ENCODE measurements at regions not wholly inside any gene's neighbourhood (a gene's known extent, or its start where the extent isn't known, plus 50 kb on each side); places are given as distances from the start of the nearest gene placed in this dataset.

GRCh38 chr5:163695830-163696578 lies 190.6 kb downstream of the MAT2B start:
- TF ChIP-seq, protein P1, sequence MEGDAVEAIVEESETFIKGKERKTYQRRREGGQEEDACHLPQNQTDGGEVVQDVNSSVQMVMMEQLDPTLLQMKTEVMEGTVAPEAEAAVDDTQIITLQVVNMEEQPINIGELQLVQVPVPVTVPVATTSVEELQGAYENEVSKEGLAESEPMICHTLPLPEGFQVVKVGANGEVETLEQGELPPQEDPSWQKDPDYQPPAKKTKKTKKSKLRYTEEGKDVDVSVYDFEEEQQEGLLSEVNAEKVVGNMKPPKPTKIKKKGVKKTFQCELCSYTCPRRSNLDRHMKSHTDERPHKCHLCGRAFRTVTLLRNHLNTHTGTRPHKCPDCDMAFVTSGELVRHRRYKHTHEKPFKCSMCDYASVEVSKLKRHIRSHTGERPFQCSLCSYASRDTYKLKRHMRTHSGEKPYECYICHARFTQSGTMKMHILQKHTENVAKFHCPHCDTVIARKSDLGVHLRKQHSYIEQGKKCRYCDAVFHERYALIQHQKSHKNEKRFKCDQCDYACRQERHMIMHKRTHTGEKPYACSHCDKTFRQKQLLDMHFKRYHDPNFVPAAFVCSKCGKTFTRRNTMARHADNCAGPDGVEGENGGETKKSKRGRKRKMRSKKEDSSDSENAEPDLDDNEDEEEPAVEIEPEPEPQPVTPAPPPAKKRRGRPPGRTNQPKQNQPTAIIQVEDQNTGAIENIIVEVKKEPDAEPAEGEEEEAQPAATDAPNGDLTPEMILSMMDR (IDR thresholded peaks at IDR 0.05), result peak; percentile 54 to 57 (median 56)
- no peak for TF ChIP-seq POLR2A (IDR thresholded peaks at IDR 0.05)
